Calu3 (cell line): ENCODE measurements at regions not wholly inside any gene's neighbourhood (a gene's known extent, or its start where the extent isn't known, plus 50 kb on each side); places are given as distances from the start of the nearest gene placed in this dataset.

Source experiments
- BruUV-seq: library from RNA; stranded (reverse); fragments of 400-500 nt; replicated peaks from 2 replicates; lab custom pipeline; 2021; lab: Mats Ljungman, UMichigan
- CTCF ChIA-PET: fragments of 300-600 bp; sonication (Branson Sonifier 250); formaldehyde crosslinking; loops from one replicate; lab custom pipeline; 2022; ENCODE audit warnings: antibody characterized with exemption; lab: Charles Lee
- DNase-seq: peaks from one replicate; pipeline ENCODE4 v3.0.0; 2022
- H3K27ac Mint-ChIP-seq: one replicate; pipeline ENCODE4 v1.8.0; 2022; ENCODE audit warnings: mixed read lengths; ENCODE audit not compliant: unreplicated experiment
- H3K27me3 Mint-ChIP-seq: one replicate; pipeline ENCODE4 v1.8.0; 2022; ENCODE audit warnings: mixed read lengths; ENCODE audit not compliant: unreplicated experiment
- H3K36me3 Mint-ChIP-seq: one replicate; pipeline ENCODE4 v1.8.0; 2022; ENCODE audit warnings: mild to moderate bottlenecking, moderate library complexity, mixed read lengths; ENCODE audit not compliant: insufficient read depth, unreplicated experiment
- H3K4me1 Mint-ChIP-seq: one replicate; pipeline ENCODE4 v1.8.0; 2022; ENCODE audit warnings: mild to moderate bottlenecking, low read depth, mixed read lengths; ENCODE audit not compliant: unreplicated experiment
- H3K4me3 Mint-ChIP-seq: one replicate; pipeline ENCODE4 v1.8.0; 2022; ENCODE audit warnings: mild to moderate bottlenecking, low read depth, moderate library complexity, mixed read lengths; ENCODE audit not compliant: unreplicated experiment
- H3K9me3 Mint-ChIP-seq: one replicate; pipeline ENCODE4 v1.8.0; 2022; ENCODE audit warnings: low read depth, mixed read lengths; ENCODE audit not compliant: unreplicated experiment
- CTCF ChIP-seq: fragments of 200-600 bp; IDR thresholded peaks from one replicate; pipeline ENCODE4 v1.8.0; 2022; ENCODE audit warnings: antibody characterized with exemption; ENCODE audit not compliant: unreplicated experiment
- intact Hi-C: fragments of 100-400 bp; cut with micrococcal nuclease; formaldehyde crosslinking; loops from one replicate; pipeline ENCODE4 v1.10.0; 2022; ENCODE audit not compliant: unreplicated experiment

GRCh38 chr10:90205340-90205739 lies 503.9 kb downstream of the KIF20B start:
- H3K9me3 Mint-ChIP-seq = no peaks in the 10 kb centered on the region

GRCh38 chr10:90213346-90213745 lies 512.0 kb downstream of the KIF20B start:
- DNase-seq = no peak
- no peaks in the 10 kb centered on the region for H3K4me1 Mint-ChIP-seq
- no peaks in the 10 kb centered on the region for H3K36me3 Mint-ChIP-seq
- H3K4me3 Mint-ChIP-seq = no peak overlapping the region
- no peak for TF ChIP-seq CTCF
- peaks cover 12% of the 10 kb centered on the region for H3K27me3 Mint-ChIP-seq
- no TSS peak for BruUV-seq
- H3K27ac Mint-ChIP-seq = no peak overlapping the region
- intact Hi-C loops = no loop called here
- CTCF ChIA-PET = interaction anchor here (0.7 kb wide), 1 partner anchor 195 kb away, joined by 3 read pairs; no protein-coding TSS in a partner anchor
- no peaks in the 10 kb centered on the region for H3K9me3 Mint-ChIP-seq

More at GRCh38 chr10:90205340-90205739, 503.9 kb downstream of the KIF20B start:
- no peak for TF ChIP-seq CTCF
- BruUV-seq = no TSS peak
- Mint-ChIP-seq H3K27ac (no peak overlapping the region), H3K36me3 (no peaks in the 10 kb centered on the region), H3K4me3 (no peak overlapping the region), H3K4me1 (no peaks in the 10 kb centered on the region), H3K27me3 (no peaks in the 10 kb centered on the region)
- CTCF ChIA-PET = no interaction called here
- intact Hi-C loops = no loop called here
- DNase-seq = no peak

GRCh38 chr10:90218846-90219245 lies 517.5 kb downstream of the KIF20B start:
- no peaks in the 10 kb centered on the region for H3K36me3 Mint-ChIP-seq
- CTCF ChIA-PET = no interaction called here
- no peaks in the 10 kb centered on the region for H3K9me3 Mint-ChIP-seq
- no TSS peak for BruUV-seq
- peaks cover 11% of the 10 kb centered on the region for H3K27me3 Mint-ChIP-seq
- TF ChIP-seq CTCF = no peak
- H3K4me3 Mint-ChIP-seq = no peak overlapping the region
- intact Hi-C loops = no loop called here
- DNase-seq = no peak
- no peak overlapping the region for H3K27ac Mint-ChIP-seq
- peaks cover 12% of the 10 kb centered on the region for H3K4me1 Mint-ChIP-seq

- no peak overlapping the region for H3K27ac Mint-ChIP-seq
- intact Hi-C loops = no loop called here
- CTCF ChIA-PET = no interaction called here
- peaks cover 8% of the 10 kb centered on the region for H3K27me3 Mint-ChIP-seq
- no peak overlapping the region for H3K4me3 Mint-ChIP-seq
- TF ChIP-seq CTCF = no peak
- H3K36me3 Mint-ChIP-seq = peaks cover 3% of the 10 kb centered on the region
- peaks cover 12% of the 10 kb centered on the region for H3K4me1 Mint-ChIP-seq
- DNase-seq = no peak
- no peaks in the 10 kb centered on the region for H3K9me3 Mint-ChIP-seq
- no TSS peak for BruUV-seq
Measured at GRCh38 chr10:90222372-90222771, 521.0 kb downstream of the KIF20B start.
